ENCODE measurements at regions not wholly inside any gene's neighbourhood (a gene's known extent, or its start where the extent isn't known, plus 50 kb on each side); places are given as distances from the start of the nearest gene placed in this dataset.

- no peaks in the 10 kb centered on the region for H3K79me2 ChIP-seq (replicated peaks; ENCODE audit: insufficient read depth, low read length)
- TF ChIP-seq RAD21 (conservative IDR thresholded peaks at IDR 0.05) (no peak), POLR2AphosphoS5 (IDR thresholded peaks at IDR 0.05) (no peak), EZH2 (IDR thresholded peaks at IDR 0.05; ENCODE audit: borderline replicate concordance, insufficient read depth, low read length, poor library complexity, severe bottlenecking) (no peak), EP300 (conservative IDR thresholded peaks at IDR 0.05; ENCODE audit: poor library complexity, severe bottlenecking) (no peak), CTCF (IDR thresholded peaks at IDR 0.05; ENCODE audit: poor library complexity, severe bottlenecking) (no peak), TAF1 (IDR thresholded peaks at IDR 0.05; ENCODE audit: low read depth) (no peak), MXI1 (conservative IDR thresholded peaks at IDR 0.05; ENCODE audit: poor library complexity, severe bottlenecking) (no peak), SMC3 (conservative IDR thresholded peaks at IDR 0.05; ENCODE audit: poor library complexity) (no peak)
- TF ChIP-seq, protein P1, sequence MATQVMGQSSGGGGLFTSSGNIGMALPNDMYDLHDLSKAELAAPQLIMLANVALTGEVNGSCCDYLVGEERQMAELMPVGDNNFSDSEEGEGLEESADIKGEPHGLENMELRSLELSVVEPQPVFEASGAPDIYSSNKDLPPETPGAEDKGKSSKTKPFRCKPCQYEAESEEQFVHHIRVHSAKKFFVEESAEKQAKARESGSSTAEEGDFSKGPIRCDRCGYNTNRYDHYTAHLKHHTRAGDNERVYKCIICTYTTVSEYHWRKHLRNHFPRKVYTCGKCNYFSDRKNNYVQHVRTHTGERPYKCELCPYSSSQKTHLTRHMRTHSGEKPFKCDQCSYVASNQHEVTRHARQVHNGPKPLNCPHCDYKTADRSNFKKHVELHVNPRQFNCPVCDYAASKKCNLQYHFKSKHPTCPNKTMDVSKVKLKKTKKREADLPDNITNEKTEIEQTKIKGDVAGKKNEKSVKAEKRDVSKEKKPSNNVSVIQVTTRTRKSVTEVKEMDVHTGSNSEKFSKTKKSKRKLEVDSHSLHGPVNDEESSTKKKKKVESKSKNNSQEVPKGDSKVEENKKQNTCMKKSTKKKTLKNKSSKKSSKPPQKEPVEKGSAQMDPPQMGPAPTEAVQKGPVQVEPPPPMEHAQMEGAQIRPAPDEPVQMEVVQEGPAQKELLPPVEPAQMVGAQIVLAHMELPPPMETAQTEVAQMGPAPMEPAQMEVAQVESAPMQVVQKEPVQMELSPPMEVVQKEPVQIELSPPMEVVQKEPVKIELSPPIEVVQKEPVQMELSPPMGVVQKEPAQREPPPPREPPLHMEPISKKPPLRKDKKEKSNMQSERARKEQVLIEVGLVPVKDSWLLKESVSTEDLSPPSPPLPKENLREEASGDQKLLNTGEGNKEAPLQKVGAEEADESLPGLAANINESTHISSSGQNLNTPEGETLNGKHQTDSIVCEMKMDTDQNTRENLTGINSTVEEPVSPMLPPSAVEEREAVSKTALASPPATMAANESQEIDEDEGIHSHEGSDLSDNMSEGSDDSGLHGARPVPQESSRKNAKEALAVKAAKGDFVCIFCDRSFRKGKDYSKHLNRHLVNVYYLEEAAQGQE (IDR thresholded peaks at IDR 0.05; ENCODE audit: borderline replicate concordance): no peak
- H3F3A ChIP-seq (ENCODE audit: insufficient read depth, low read length, poor library complexity, severe bottlenecking): no peaks in the 10 kb centered on the region
- no peak overlapping the region for H3K9ac ChIP-seq (ENCODE audit: low read length)
- no peak overlapping the region for H3K27ac ChIP-seq (ENCODE audit: low read length)
- no peaks in the 10 kb centered on the region for H3K36me3 ChIP-seq (ENCODE audit: insufficient read depth, low read length)
- H3K4me2 ChIP-seq (ENCODE audit: low read length): no peak overlapping the region
- no peaks in the 10 kb centered on the region for H3K9me2 ChIP-seq (ENCODE audit: insufficient read depth, low read length)
- no peak overlapping the region for H2AFZ ChIP-seq (ENCODE audit: low read depth, low read length)
- no peak overlapping the region for H3K4me3 ChIP-seq (ENCODE audit: low read length)
- H4K20me1 ChIP-seq (ENCODE audit: insufficient read depth): no peaks in the 10 kb centered on the region
- H3K9me3 ChIP-seq (ENCODE audit: low read length): no peaks in the 10 kb centered on the region
- H3K27me3 ChIP-seq (ENCODE audit: insufficient read depth, low read depth, low read length): no peaks in the 10 kb centered on the region
These were observed 664.3 kb upstream of the TBX3 start for GRCh38 chr12:115348301-115348700.

DNA sequence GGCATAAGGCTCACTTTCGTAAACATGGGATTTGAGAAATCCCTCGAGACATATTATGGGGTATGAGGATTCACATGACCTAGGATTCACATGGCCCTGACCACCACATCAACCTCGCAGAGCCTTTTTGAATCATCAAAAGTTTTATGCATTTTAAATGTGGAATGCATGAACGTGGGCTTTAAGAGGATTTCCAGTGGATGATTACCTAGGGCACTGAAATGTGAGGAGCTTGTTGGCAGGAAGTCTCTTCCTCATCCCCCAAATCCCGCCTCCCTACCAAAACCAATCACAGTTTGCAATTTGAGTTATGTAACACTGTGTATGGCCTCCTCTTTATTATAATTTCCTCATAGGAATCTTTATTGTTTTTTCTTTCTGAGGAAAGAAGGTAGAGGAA lies 659.6 kb upstream of the TBX3 start:
- H4K20me1 ChIP-seq (ENCODE audit: insufficient read depth): no peaks in the 10 kb centered on the region
- no peak overlapping the region for H3K9ac ChIP-seq (ENCODE audit: low read length)
- TF ChIP-seq SMC3 (conservative IDR thresholded peaks at IDR 0.05; ENCODE audit: poor library complexity) (no peak), POLR2AphosphoS5 (IDR thresholded peaks at IDR 0.05) (no peak), EZH2 (IDR thresholded peaks at IDR 0.05; ENCODE audit: borderline replicate concordance, insufficient read depth, low read length, poor library complexity, severe bottlenecking) (no peak), CTCF (IDR thresholded peaks at IDR 0.05; ENCODE audit: poor library complexity, severe bottlenecking) (no peak), TAF1 (IDR thresholded peaks at IDR 0.05; ENCODE audit: low read depth) (no peak), RAD21 (conservative IDR thresholded peaks at IDR 0.05) (no peak), EP300 (conservative IDR thresholded peaks at IDR 0.05; ENCODE audit: poor library complexity, severe bottlenecking) (no peak), MXI1 (conservative IDR thresholded peaks at IDR 0.05; ENCODE audit: poor library complexity, severe bottlenecking) (no peak)
- TF ChIP-seq, protein P1 (IDR thresholded peaks at IDR 0.05; ENCODE audit: borderline replicate concordance): no peak
- H3K27me3 ChIP-seq (ENCODE audit: insufficient read depth, low read depth, low read length): no peaks in the 10 kb centered on the region
- no peaks in the 10 kb centered on the region for H3K9me3 ChIP-seq (ENCODE audit: low read length)
- H3K79me2 ChIP-seq (replicated peaks; ENCODE audit: insufficient read depth, low read length): no peaks in the 10 kb centered on the region
- H3K27ac ChIP-seq (ENCODE audit: low read length): no peak overlapping the region
- H3K36me3 ChIP-seq (ENCODE audit: insufficient read depth, low read length): no peaks in the 10 kb centered on the region
- H3K4me3 ChIP-seq (ENCODE audit: low read length): no peak overlapping the region
- H2AFZ ChIP-seq (ENCODE audit: low read depth, low read length): no peak overlapping the region
- no peaks in the 10 kb centered on the region for H3K9me2 ChIP-seq (ENCODE audit: insufficient read depth, low read length)
- H3K4me2 ChIP-seq (ENCODE audit: low read length): no peak overlapping the region
- H3F3A ChIP-seq (ENCODE audit: insufficient read depth, low read length, poor library complexity, severe bottlenecking): no peaks in the 10 kb centered on the region
